Endothelial cell of umbilical vein (primary cell): ENCODE measurements at regions not wholly inside any gene's neighbourhood (a gene's known extent, or its start where the extent isn't known, plus 50 kb on each side); places are given as distances from the start of the nearest gene placed in this dataset.

ENCODE experiments used
- CTCF ChIP-seq, 2 donors: IDR thresholded peaks; 1 replicate in 1 of 2; 2 replicates in 1 of 2; pipeline ENCODE4 v1.5.1; 2011; ENCODE audit warnings: low read length in 2 of 2, mild to moderate bottlenecking in 2 of 2, moderate library complexity in 2 of 2, control low read depth in 1 of 2, inconsistent platforms in 1 of 2, low read depth in 1 of 2; ENCODE audit not compliant: insufficient read depth in 1 of 2; ENCODE audit errors: extremely low read depth in 1 of 2
- EZH2 ChIP-seq: IDR thresholded peaks from 2 replicates; pipeline ENCODE4 v1.6.1; 2012; ENCODE audit warnings: borderline replicate concordance, low read depth, mild to moderate bottlenecking, moderate library complexity, low read length, inconsistent platforms; ENCODE audit not compliant: severe bottlenecking
- MAX ChIP-seq: IDR thresholded peaks from 2 replicates; pipeline ENCODE4 v1.6.1; 2011; ENCODE audit not compliant: insufficient read depth, insufficient read length
- MYC ChIP-seq: IDR thresholded peaks from one replicate; pipeline ENCODE4 v1.6.1; 2011; ENCODE audit warnings: mild to moderate bottlenecking, low read depth, low read length
- POLR2A ChIP-seq: IDR thresholded peaks from 2 replicates; pipeline ENCODE4 v1.6.1; 2012; ENCODE audit warnings: low read depth, mild to moderate bottlenecking, control low read depth, low read length
- POLR2AphosphoS5 ChIP-seq: IDR thresholded peaks from 2 replicates; pipeline ENCODE4 v1.6.1; 2012; ENCODE audit warnings: low read depth, mild to moderate bottlenecking, control low read depth, low read length, moderate library complexity; ENCODE audit not compliant: insufficient read depth

GRCh38 chr3:74531491-74531890 lies 83.0 kb downstream of the CNTN3 start:
- TF ChIP-seq CTCF (IDR thresholded peaks at IDR 0.05; ENCODE audit: extremely low read depth in 1 of 2, insufficient read depth in 1 of 2, low read depth in 1 of 2, low read length in 2 of 2) (no peak), EZH2 (no peak), POLR2A (no peak), POLR2AphosphoS5 (no peak), MAX (no peak), MYC (no peak)
